ENCODE measurements at regions not wholly inside any gene's neighbourhood (a gene's known extent, or its start where the extent isn't known, plus 50 kb on each side); places are given as distances from the start of the nearest gene placed in this dataset.

DNA sequence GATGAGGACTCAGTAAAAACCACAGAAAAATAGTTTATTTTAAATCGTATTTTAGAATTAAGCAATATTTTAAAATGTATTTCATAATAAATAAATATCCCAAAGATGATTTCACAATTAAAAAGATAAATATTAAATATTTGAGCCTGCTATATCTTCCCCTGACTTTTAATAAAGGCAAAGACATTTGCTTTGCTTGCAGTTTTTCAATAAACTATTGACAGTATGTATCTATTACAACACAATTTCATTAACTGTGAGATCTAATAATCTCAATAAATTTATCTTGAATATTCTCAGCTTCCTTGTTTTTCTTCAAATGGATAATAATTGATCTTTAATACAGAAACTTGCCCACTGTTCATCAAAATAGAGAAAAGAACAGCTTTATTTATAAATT is 186.2 kb upstream of the TARS1 start:
- DNase-seq (ENCODE audit: low spot score), result no peak

- DNase-seq (ENCODE audit: low spot score), result peak; percentile 68
These were observed 182.8 kb upstream of the TARS1 start for GRCh38 chr5:33257807-33258429.

DNA sequence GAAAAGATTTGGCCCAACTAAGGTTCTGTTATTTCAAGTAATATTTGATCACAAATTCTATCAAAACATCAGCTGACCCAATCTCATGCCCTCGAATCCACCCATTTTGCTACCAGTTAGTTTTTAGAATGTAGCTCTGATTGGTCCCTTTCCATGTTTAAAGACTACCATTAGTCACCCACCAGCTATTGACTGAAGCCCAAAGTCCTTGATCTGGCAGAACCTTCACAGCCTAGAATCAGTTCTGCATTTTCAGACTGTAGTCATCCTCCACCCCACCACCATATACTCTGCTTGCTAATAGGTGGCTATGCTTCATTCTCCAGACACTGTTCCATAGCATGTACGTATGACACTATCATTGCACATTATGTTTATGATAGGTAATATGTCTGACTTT is 182.2 kb upstream of the TARS1 start:
- DNase-seq (ENCODE audit: low spot score), result peak; percentile 10

DNA sequence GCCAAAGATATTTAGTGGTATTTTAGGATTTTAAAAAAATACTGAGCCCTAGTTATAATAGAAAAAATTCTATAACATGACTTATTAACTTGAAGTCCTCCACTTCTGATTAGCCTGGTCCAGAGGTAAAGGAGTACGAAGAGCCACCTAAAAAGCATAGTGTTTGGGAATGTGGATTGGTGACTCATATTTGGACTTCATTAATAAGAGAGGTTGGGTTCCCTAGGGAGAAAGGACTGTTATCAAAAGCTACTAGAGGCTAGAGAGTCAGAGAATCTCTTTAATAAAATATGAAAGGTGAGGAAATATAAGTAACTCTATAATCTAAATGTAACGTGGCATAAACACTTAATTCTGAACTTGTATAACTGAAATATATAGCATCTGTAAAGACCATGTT is 180.7 kb upstream of the TARS1 start:
- no peak for DNase-seq (ENCODE audit: low spot score)

GRCh38 chr5:33261305-33261704 is 179.5 kb upstream of the TARS1 start:
- peak; percentile 29 for DNase-seq (ENCODE audit: low spot score)

- DNase-seq (ENCODE audit: low spot score), result no peak
These were observed 179.0 kb upstream of the TARS1 start for GRCh38 chr5:33261747-33262146.

DNA sequence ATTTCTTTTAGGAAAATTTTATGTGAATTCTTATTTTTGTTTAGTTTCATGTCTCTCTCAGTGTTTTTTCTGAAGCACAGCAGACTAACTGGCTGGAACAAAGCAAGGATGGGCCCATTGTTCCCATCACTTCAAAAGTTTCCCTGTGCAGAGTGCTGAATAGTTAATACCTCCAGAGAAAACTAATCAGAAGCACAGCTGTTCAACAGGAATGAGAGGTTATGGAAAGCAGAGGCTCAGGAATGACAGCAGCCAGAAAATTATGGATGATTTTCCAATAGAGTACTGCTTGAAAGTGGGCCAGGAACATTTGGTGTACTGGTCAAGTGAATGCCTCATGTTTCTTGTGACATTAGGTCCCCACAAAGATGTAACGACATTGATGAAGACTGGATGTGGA is 173.0 kb upstream of the TARS1 start:
- no peak for DNase-seq (ENCODE audit: low spot score)

- DNase-seq (ENCODE audit: low spot score), result no peak
These were observed 172.4 kb upstream of the TARS1 start for GRCh38 chr5:33268374-33268773.

DNA sequence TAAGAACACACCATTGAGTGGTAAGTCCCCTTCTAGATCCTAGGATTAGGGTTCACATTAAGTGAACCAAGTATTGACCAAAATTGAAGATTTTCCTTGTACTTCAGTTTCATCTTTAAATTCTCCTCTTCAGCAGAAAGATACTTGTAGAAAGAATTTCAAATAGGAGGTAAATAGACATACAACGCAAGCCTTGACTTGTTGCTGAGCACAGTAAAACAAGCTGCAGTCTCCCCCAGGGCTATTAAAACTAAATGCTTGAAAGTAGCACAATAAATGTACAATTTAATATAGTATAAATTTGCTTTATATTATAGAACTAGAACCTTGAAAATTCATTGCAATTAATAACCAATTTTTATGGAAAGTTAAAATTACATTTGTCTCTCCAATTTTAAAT is 170.1 kb upstream of the TARS1 start:
- DNase-seq (ENCODE audit: low spot score), result no peak

- DNase-seq (ENCODE audit: low spot score), result peak; percentile 11
These were observed 169.2 kb upstream of the TARS1 start for GRCh38 chr5:33271606-33272005.

GRCh38 chr5:33272288-33272687 is 168.5 kb upstream of the TARS1 start:
- DNase-seq (ENCODE audit: low spot score), result peak; percentile 55

DNA sequence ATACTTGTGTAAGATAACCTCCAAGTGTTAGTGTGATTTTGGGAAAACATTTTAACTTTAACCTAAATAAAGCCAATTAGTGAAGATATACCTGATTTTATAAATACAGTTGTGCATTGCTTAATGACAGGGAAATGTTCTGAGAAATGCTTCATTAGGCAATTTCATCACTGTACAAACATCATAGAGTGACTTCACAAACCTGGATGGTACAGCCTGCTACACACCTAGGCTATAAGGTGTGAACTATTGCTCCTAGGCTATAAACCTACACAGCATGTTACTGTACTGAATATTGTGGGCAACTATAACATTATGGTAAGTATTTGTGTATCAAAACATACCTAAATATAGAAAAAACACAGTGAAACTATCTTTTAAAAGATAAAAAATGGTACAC is 166.8 kb upstream of the TARS1 start:
- no peak for DNase-seq (ENCODE audit: low spot score)

DNA sequence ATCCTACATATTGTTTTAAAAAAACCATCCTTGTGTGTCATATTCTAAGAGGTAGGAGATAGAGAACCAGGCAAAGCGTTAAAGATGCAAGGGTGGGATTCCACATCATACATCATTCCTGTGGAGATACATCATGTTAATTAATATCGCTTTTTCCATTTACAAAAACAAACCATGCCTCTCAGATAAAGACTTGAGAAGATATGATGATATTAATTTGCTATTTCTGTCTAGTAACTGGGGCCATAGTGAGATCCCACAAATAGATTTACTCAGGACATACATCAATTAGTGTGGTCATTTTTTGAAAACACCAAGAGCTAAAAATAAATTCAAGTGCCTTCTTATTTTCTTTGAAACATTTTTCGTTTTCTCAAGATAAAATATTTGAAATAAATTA is 165.4 kb upstream of the TARS1 start:
- DNase-seq (ENCODE audit: low spot score), result no peak

GRCh38 chr5:33275921-33276627 is 164.7 kb upstream of the TARS1 start:
- DNase-seq (ENCODE audit: low spot score), result peak; percentile 24

DNA sequence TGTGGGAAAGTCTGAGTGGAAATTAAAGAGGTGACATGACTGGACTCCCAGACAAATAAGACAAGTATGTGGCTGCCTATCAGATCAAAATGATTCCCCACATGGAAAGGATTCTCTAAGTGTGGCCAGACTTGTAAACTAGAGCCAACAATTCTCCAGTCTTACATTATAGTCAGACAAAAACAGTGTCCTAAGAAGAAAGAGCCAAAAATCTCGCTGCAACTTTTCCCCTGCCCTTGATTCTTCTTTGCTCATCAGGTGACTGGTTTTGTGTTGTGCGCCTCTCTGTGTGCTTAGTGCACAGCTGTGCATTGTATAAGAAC is 164.2 kb upstream of the TARS1 start:
- DNase-seq (ENCODE audit: low spot score), result peak; percentile 41

DNA sequence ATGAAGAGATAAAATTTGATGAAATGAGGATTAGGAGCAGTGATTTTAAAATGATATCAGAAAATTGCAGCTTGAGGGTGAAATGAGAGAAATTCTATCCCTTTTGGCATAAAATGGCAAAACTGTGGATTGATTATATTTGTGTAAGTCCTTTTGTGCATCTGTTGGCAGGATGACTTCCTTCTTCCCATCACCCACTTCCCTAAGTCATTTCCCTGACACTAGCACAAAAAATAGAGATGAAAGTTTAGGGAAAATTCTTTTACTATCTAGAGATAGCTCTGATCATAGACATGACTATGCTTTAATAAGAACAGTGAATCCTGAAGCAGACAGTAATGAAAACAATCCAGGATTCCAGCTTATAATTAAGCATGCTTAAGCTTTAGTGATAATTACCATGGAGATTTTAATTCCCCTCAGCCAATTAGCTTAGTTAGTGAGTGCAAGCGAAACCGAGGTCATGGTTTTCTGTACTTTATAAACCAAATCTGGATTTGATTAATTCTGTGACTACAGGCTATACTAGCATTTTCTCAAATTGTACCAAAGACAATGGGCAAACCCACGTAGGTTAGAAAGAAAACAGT is 163.6 kb upstream of the TARS1 start:
- DNase-seq (ENCODE audit: low spot score), result no peak

- DNase-seq (ENCODE audit: low spot score), result no peak
These were observed 159.3 kb upstream of the TARS1 start for GRCh38 chr5:33281431-33281843.

GRCh38 chr5:33282157-33282556 is 158.6 kb upstream of the TARS1 start:
- no peak for DNase-seq (ENCODE audit: low spot score)

DNA sequence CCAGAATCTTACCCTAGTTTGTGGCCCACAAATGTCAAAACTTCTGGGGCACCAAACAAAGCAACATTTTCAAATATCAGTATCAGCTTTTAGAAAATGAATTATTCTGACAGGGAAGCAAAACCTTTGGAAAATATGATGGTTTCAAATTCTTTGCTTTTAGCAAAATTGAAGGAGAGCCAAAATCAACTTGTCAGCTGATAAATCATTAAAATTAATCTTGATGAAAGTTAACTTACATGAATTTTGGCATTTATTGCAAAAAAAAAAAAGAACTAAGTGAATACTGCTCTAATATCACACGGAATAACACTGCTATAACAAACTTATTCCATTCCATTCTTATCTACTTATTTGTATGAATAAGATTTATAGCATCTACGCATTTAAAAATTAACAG is 158.1 kb upstream of the TARS1 start:
- DNase-seq (ENCODE audit: low spot score), result no peak

DNA sequence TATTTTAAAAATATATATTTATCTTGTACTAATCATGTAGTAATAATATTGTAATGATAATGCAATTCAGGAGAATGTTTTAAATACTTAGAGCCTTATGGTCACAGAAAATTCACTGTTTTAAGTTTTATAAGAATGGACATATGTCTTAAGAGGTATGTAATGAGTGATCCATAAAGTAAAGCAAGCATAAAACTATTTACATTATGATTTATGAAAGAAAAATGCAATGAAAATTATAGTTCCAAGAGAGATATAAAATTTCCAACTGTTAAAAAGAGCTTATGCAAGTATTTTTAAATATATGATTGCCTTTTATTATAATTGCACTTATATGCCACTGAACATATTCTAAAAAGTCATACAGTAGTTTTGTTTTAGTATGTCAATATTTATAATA is 157.5 kb upstream of the TARS1 start:
- DNase-seq (ENCODE audit: low spot score), result no peak

GRCh38 chr5:33284681-33285080 is 156.1 kb upstream of the TARS1 start:
- no peak for DNase-seq (ENCODE audit: low spot score)

GRCh38 chr5:33287242-33287641 is 153.5 kb upstream of the TARS1 start:
- DNase-seq (ENCODE audit: low spot score), result no peak

DNA sequence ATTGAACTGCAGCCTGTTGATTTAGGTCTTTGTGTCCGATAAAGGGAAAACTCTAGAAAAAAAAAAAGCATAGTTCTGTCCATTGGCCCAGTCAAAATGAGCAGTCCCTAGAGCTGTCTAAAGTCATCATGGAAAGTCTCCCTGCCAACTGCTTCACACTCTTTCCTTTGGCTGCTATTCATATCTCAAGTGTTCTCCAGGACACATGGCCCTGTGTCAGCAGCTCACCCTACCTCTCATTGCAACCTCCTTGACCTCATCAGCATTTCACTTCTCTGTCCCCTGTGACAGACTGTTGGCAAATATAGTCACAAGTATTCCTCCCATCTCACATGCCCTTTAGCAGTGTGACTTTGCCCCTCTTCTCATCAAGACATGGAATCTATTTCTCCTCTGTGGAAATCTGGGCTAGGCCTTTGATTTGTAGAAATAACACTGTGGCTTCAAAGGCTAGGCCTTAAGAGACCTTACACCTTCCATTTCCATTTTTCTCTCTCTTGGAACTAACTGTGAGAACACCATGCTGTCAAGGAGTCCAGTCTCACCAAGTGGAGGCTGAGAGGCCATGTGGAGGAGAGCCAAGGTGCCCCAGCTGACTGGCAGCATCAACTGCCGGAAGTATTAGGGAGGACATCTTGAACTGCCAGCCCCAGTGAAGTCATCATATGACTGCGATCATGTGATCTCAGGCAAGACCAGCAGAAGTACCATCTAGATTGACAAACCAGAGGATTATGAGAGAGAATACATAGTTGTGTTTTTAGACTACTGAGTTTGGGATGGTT is 149.4 kb upstream of the TARS1 start:
- DNase-seq (ENCODE audit: low spot score), result no peak
